Astrocyte of the cerebellum (primary cell): ENCODE measurements at regions not wholly inside any gene's neighbourhood (a gene's known extent, or its start where the extent isn't known, plus 50 kb on each side); places are given as distances from the start of the nearest gene placed in this dataset.
A peak's percentile ranks its signal among the peaks of the same experiment; 100 is the strongest.

Source experiments
- DNase-seq: peaks from one replicate; pipeline ENCODE4 v3.0.0-alpha.2; 2011; ENCODE audit warnings: low read depth
- H3K4me3 ChIP-seq: 2 replicates; pipeline ENCODE4 v1.5.1; 2011; ENCODE audit warnings: mild to moderate bottlenecking, low read depth, low read length, moderate library complexity
- in situ Hi-C: cut with HindIII; loops from 2 replicates; pipeline ENCODE4 v1.10.0; 2017; ENCODE audit warnings: low sequenced_read_pairs
- TF ChIP-seq, protein P1 (sequence below): IDR thresholded peaks from 2 replicates; pipeline ENCODE4 v1.5.1; 2012; ENCODE audit warnings: low read length, low read depth, moderate library complexity, mild to moderate bottlenecking; ENCODE audit errors: missing control alignments

- in situ Hi-C loops = no loop called here
- peak; percentile 83 for DNase-seq
- no peak overlapping the region for H3K4me3 ChIP-seq
- TF ChIP-seq, protein P1, sequence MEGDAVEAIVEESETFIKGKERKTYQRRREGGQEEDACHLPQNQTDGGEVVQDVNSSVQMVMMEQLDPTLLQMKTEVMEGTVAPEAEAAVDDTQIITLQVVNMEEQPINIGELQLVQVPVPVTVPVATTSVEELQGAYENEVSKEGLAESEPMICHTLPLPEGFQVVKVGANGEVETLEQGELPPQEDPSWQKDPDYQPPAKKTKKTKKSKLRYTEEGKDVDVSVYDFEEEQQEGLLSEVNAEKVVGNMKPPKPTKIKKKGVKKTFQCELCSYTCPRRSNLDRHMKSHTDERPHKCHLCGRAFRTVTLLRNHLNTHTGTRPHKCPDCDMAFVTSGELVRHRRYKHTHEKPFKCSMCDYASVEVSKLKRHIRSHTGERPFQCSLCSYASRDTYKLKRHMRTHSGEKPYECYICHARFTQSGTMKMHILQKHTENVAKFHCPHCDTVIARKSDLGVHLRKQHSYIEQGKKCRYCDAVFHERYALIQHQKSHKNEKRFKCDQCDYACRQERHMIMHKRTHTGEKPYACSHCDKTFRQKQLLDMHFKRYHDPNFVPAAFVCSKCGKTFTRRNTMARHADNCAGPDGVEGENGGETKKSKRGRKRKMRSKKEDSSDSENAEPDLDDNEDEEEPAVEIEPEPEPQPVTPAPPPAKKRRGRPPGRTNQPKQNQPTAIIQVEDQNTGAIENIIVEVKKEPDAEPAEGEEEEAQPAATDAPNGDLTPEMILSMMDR = no peak
Observed at GRCh38 chr18:73688851-73689711, 458.6 kb downstream of the FBXO15 start.

GRCh38 chr18:73688161-73688560 is 459.5 kb downstream of the FBXO15 start:
- H3K4me3 ChIP-seq = no peak overlapping the region
- in situ Hi-C loops = no loop called here
- TF ChIP-seq, protein P1 = no peak
- DNase-seq = no peak

GRCh38 chr18:73684647-73685046 is 463.0 kb downstream of the FBXO15 start:
- in situ Hi-C loops = no loop called here
- TF ChIP-seq, protein P1 = no peak
- DNase-seq = no peak
- no peak overlapping the region for H3K4me3 ChIP-seq

DNA sequence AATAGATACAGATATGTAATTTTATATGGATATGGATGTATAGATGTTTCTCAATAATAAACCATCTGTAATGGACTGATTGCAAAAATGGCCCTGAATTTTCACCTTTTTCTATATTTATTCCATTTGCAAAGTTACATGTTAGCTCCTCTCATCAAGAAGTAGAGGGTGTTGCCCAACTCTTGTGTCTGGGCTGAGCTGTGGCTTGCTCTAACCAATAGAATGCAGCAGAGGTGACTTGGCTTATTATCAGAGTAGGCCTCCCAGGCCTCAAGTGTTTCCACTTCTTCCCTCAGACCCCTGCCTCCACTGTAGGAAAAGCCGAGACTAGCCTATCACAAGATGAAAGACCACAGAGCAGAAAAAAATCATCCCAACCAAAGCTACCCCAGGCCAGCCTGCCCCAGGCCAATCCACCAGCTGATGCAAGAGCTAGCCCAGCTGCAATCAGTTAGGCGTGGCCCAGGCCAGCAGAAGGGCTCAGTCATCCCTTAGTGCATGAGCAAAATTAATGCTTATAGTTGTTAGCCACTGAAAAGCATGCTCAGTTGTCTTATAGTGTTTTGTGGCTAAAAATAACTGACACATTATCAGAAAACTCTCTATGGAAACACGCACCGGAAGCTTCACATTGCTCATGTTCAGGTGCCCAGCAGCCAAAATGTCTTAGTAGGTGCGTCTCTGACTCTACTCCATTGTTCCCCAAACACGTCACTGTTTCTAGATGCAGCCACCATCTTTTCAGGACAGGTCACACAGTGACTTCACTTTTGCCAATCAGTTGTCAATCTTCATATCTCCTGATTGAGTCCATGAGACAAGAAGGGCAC is 464.0 kb downstream of the FBXO15 start:
- TF ChIP-seq, protein P1 = no peak
- in situ Hi-C loops = no loop called here
- H3K4me3 ChIP-seq = no peak overlapping the region
- no peak for DNase-seq

GRCh38 chr18:73681912-73682311 is 465.7 kb downstream of the FBXO15 start:
- in situ Hi-C loops = no loop called here
- no peak for DNase-seq
- no peak overlapping the region for H3K4me3 ChIP-seq
- TF ChIP-seq, protein P1 = no peak

DNA sequence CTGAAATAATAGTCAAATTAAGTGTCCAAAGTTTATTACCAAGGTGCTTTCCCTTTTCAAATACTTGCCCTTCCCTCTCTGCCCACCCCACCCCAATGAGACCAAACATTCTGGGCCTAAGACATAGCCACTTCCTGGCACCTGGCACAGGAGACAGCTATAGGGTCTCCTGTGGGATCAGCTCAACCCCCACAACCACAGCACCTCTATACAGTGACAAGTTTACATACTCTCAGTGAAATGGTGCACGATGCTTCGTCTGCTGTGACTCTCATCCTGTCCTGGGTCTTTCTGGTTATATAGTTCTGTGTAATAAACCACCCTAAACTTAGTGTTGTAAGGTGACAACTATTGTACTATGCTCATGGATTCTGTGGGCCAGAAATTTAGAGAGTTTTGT is 466.2 kb downstream of the FBXO15 start:
- DNase-seq = no peak
- no peak overlapping the region for H3K4me3 ChIP-seq
- TF ChIP-seq, protein P1 = no peak
- in situ Hi-C loops = no loop called here
